ENCODE measurements at regions not wholly inside any gene's neighbourhood (a gene's known extent, or its start where the extent isn't known, plus 50 kb on each side); places are given as distances from the start of the nearest gene placed in this dataset.

DNA sequence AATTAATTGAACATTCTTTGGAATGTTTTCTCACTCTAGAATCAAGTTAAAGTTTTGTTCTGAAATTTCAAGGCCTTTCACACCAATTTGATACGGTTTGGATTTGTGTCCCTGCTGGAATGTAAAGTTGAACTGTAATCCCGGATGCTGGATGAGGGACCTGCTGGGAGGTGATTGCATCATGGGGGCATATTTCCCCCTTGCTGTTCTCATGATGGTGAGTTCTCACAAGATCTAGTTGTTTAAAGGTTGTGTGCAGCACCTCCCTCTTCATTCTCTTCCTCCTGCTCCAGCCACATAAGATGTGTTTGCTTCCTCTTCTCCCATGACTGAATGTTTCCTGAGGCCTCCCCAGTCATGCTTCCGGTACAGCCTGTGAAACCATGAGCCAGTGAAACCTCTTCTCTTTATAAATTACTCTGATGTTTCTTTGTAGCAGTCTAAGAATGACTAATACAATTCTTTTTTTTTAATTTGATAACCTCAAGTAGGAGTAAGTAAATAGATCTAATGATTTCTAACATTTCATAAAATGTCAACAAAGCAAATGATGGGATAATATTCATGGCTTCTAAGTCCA, 144.2 kb upstream of the CDH7 start:
- TF ChIP-seq CTCF (IDR thresholded peaks at IDR 0.05) = no peak
- no peak for TF ChIP-seq POLR2A (IDR thresholded peaks at IDR 0.05)

Data from adrenal gland (tissue), 5 donors.